ENCODE measurements at regions not wholly inside any gene's neighbourhood (a gene's known extent, or its start where the extent isn't known, plus 50 kb on each side); places are given as distances from the start of the nearest gene placed in this dataset.

- no peak overlapping the region for H4K8ac ChIP-seq (ENCODE audit: low read depth in 2 of 2, low read length in 2 of 2)
- H3K4ac ChIP-seq (ENCODE audit: low read depth, low read length): no peak overlapping the region
- no peaks in the 10 kb centered on the region for H4K20me1 ChIP-seq (ENCODE audit: insufficient read depth, low read length)
- in situ Hi-C loops (cut with MboI; ENCODE audit: low sequenced_read_pairs): no loop called here
- no peak overlapping the region for H3K4me3 ChIP-seq (ENCODE audit: insufficient read depth, low read depth, low read length)
- DNase-seq: no peak
- no peak overlapping the region for H3K4me2 ChIP-seq (ENCODE audit: low read depth, low read length)
- no peaks in the 10 kb centered on the region for H3K79me1 ChIP-seq (ENCODE audit: low read depth in 1 of 2, low read length in 2 of 2)
- dilution Hi-C loops (cut with HindIII; ENCODE audit: low sequenced_read_pairs, unreplicated experiment): no loop called here
- H3K18ac ChIP-seq (ENCODE audit: low read depth, low read length): no peak overlapping the region
- no CpG with 5 or more reads among the region's 5 CpGs for WGBS, 2 experiments (ENCODE audit: extremely low coverage in 2 of 2, insufficient read length in 1 of 2)
- H2BK15ac ChIP-seq (ENCODE audit: low read depth, low read length): no peak overlapping the region
- H4K91ac ChIP-seq (ENCODE audit: insufficient read depth, low read depth, low read length): no peak overlapping the region
- POLR2A ChIA-PET (ENCODE audit: unreplicated experiment): no interaction called here
- H3K4me1 ChIP-seq (ENCODE audit: control insufficient read depth, insufficient read depth, low read length): no peaks in the 10 kb centered on the region
- H3K9ac ChIP-seq (ENCODE audit: low read depth, low read length): no peak overlapping the region
- no peak for ATAC-seq (ENCODE audit: low read depth)
- TF ChIP-seq CHD1 (IDR thresholded peaks at IDR 0.05; ENCODE audit: low read depth, low read length): no peak
- no peak for TF ChIP-seq RFX5 (IDR thresholded peaks at IDR 0.05; ENCODE audit: low read depth, low read length)
- no peak for TF ChIP-seq MAZ (IDR thresholded peaks at IDR 0.05; ENCODE audit: borderline replicate concordance, low read depth, low read length)
- TF ChIP-seq USF2 (IDR thresholded peaks at IDR 0.05; ENCODE audit: low read depth, low read length): no peak
- no peak for TF ChIP-seq FOS (IDR thresholded peaks at IDR 0.05; ENCODE audit: low read depth, low read length)
- TF ChIP-seq SMC3 (IDR thresholded peaks at IDR 0.05; ENCODE audit: low read depth, low read length): no peak
- no peak for TF ChIP-seq MAFK (IDR thresholded peaks at IDR 0.05; ENCODE audit: low read depth, low read length)
- TF ChIP-seq BHLHE40 (IDR thresholded peaks at IDR 0.05; ENCODE audit: low read depth, low read length): no peak
- no peak for TF ChIP-seq CEBPB (IDR thresholded peaks at IDR 0.05; ENCODE audit: low read depth, low read length)
- H3K9me1 ChIP-seq (ENCODE audit: insufficient read depth, low read length): no peaks in the 10 kb centered on the region
- no peak overlapping the region for H2AFZ ChIP-seq (replicated peaks; ENCODE audit: low read length, poor library complexity)
- no peak overlapping the region for H3K14ac ChIP-seq (replicated peaks; ENCODE audit: low read depth, low read length)
- intact Hi-C loops (cut with micrococcal nuclease): no loop called here
- no peaks in the 10 kb centered on the region for H3K9me3 ChIP-seq (ENCODE audit: control insufficient read depth, insufficient read depth, low read length)
- CTCF ChIA-PET: no interaction called here
- no peak overlapping the region for H2AK5ac ChIP-seq (ENCODE audit: low read depth, low read length)
- no peaks in the 10 kb centered on the region for H3K27me3 ChIP-seq (ENCODE audit: control insufficient read depth, insufficient read depth, low read length)
- H3K23ac ChIP-seq (ENCODE audit: low read depth, low read length): no peak overlapping the region
- no TSS peak for BruUV-seq (replicated peaks)
- no peaks in the 10 kb centered on the region for H3K36me3 ChIP-seq (ENCODE audit: control insufficient read depth, insufficient read depth, low read length)
- no peak overlapping the region for H3K27ac ChIP-seq (ENCODE audit: insufficient read depth, low read length)
- no peak overlapping the region for H2BK20ac ChIP-seq (ENCODE audit: low read depth, low read length)
- no peak overlapping the region for H2BK120ac ChIP-seq (ENCODE audit: low read depth, low read length)
- no peak overlapping the region for H3K56ac ChIP-seq (ENCODE audit: extremely low read depth, insufficient read depth, low read length)
- H2BK5ac ChIP-seq (ENCODE audit: low read depth, low read length, poor library complexity, severe bottlenecking): no peak overlapping the region
- no peak overlapping the region for H2AK9ac ChIP-seq (replicated peaks; ENCODE audit: low read depth, low read length, poor library complexity)
- no peak overlapping the region for H4K5ac ChIP-seq (ENCODE audit: low read depth, low read length)
These were observed 207.7 kb upstream of the MID1 start for GRCh38 chrX:10828036-10828435.
